ENCODE measurements at regions not wholly inside any gene's neighbourhood (a gene's known extent, or its start where the extent isn't known, plus 50 kb on each side); places are given as distances from the start of the nearest gene placed in this dataset.

GRCh38 chr12:124700810-124701592 lies 133.6 kb upstream of the NCOR2 start:
- Histone ChIP-seq H2AFZ (ENCODE audit: low read length) (no peak overlapping the region), H3K27me3 (ENCODE audit: insufficient read depth, low read length) (no peaks in the 10 kb centered on the region), H2BK15ac (ENCODE audit: low read depth, low read length) (no peak overlapping the region), H3K9ac (ENCODE audit: extremely low read depth, insufficient read length, low read length) (no peak overlapping the region), H3K4ac (ENCODE audit: low read depth, low read length) (no peak overlapping the region), H4K91ac (ENCODE audit: insufficient read length, low read depth, low read length) (no peak overlapping the region), H3K14ac (ENCODE audit: insufficient read depth, low read length) (no peak overlapping the region; the same call in 1 of the 2 replicates), H3K27ac (ENCODE audit: insufficient read length, low read depth, low read length) (no peak overlapping the region), H2AK5ac (ENCODE audit: insufficient read length, low read length) (no peak overlapping the region), H4K5ac (ENCODE audit: insufficient read length, low read depth, low read length) (no peak overlapping the region), H3K4me1 (ENCODE audit: insufficient read depth, low read length) (no peaks in the 10 kb centered on the region), H3K79me2 (ENCODE audit: insufficient read depth, low read length) (no peaks in the 10 kb centered on the region), H2BK12ac (ENCODE audit: insufficient read length, low read depth, low read length) (no peak overlapping the region), H3K79me1 (ENCODE audit: insufficient read depth, low read depth, low read length, poor library complexity, severe bottlenecking) (no peaks in the 10 kb centered on the region), H3K23me2 (ENCODE audit: insufficient read length, low read depth, low read length, poor library complexity, severe bottlenecking) (no peaks in the 10 kb centered on the region), H4K8ac (replicated peaks; ENCODE audit: insufficient read length, low read depth, low read length) (no peak overlapping the region), H4K20me1 (ENCODE audit: control insufficient read depth, insufficient read depth, insufficient read length) (no peaks in the 10 kb centered on the region), H3K56ac (ENCODE audit: insufficient read length, low read depth, low read length) (no peak overlapping the region), H3K18ac (ENCODE audit: insufficient read length, low read depth, low read length) (no peak overlapping the region), H3T11ph (ENCODE audit: low read length) (no peak overlapping the region), H3K9me3 (ENCODE audit: control insufficient read depth, low read depth, low read length) (no peaks in the 10 kb centered on the region), H2BK20ac (ENCODE audit: low read depth, low read length, poor library complexity, severe bottlenecking) (no peak overlapping the region), H2BK5ac (ENCODE audit: insufficient read length, low read length) (no peak overlapping the region), H3K4me2 (ENCODE audit: insufficient read depth, insufficient read length, low read length) (no peak overlapping the region), H3K23ac (ENCODE audit: insufficient read length, low read depth, low read length) (no peak overlapping the region), H2BK120ac (ENCODE audit: low read depth, low read length, poor library complexity, severe bottlenecking) (no peak overlapping the region)
- Mint-ChIP-seq H3K9me3 (peaks cover 2 to 7% of the 10 kb centered on the region in 2 experiments; a peak in 2 of 5 replicates), H3K27me3 (ENCODE audit: low read depth) (peaks cover 7% of the 10 kb centered on the region), H3K36me3 (ENCODE audit: insufficient read depth in 1 of 3, low read depth in 3 of 3) (peaks cover 0 to 1% (median 0%) of the 10 kb centered on the region in 3 experiments; a peak in 1 of 7 replicates), H3K4me3 (no peak overlapping the region), H3K4me1 (peaks cover 4 to 7% of the 10 kb centered on the region in 2 experiments), H3K27ac (no peak overlapping the region; a peak in 1 of 7 replicates)
- no CpG with 5 or more reads among the region's 17 CpGs for WGBS (ENCODE audit: extremely low coverage, insufficient read length, low lambda C conversion rate)
- DNase-seq, result peak; percentile 34
- TF ChIP-seq CTCF (conservative IDR thresholded peaks at IDR 0.05), result no peak

All from H9 (cell line).